Right lobe of liver (tissue), 6 donors: ENCODE measurements at regions not wholly inside any gene's neighbourhood (a gene's known extent, or its start where the extent isn't known, plus 50 kb on each side); places are given as distances from the start of the nearest gene placed in this dataset.
"Not testable (repeated sequence)": the region's sequence is repeated elsewhere in the genome, so short reads cannot be mapped to it uniquely, and the experiment has no call there.

Source experiments
- ATAC-seq, 4 donors: fragments of 200-7000 bp; cut with Tn5 transposase; one replicate each; pipeline ENCODE4 v1.9.1; 2020; ENCODE audit warnings: mild to moderate bottlenecking in 4 of 4, moderate library complexity in 4 of 4
- DNase-seq, 3 donors: peaks; one replicate each; pipeline ENCODE4 v3.0.0-alpha.2; 2020
- H3K27ac ChIP-seq, 3 donors: fragments of 200-600 bp; one replicate each; pipeline ENCODE4 v1.8.0; 2022
- H3K27me3 ChIP-seq, 2 donors: fragments of 200-600 bp; one replicate each; pipeline ENCODE4 v1.8.0; 2022
- H3K36me3 ChIP-seq, 4 donors: fragments of 200-600 bp; sonication (generic) in 1 of 4; one replicate each; pipeline versions ENCODE4 v1.5.1 to v1.8.0; 2017 to 2022; ENCODE audit warnings: control low read depth in 1 of 4
- H3K4me1 ChIP-seq, 4 donors: fragments of 200-600 bp; sonication (generic) in 1 of 4; one replicate each; pipeline versions ENCODE4 v1.5.1 to v1.8.0; 2017 to 2022; ENCODE audit warnings: control low read depth in 1 of 4
- H3K4me3 ChIP-seq, 3 donors: fragments of 200-600 bp; one replicate each; pipeline ENCODE4 v1.8.0; 2022
- H3K9me3 ChIP-seq, 4 donors: fragments of 200-600 bp; sonication (generic) in 1 of 4; one replicate each; pipeline versions ENCODE4 v1.5.1 to v1.8.0; 2017 to 2022; ENCODE audit warnings: control low read depth in 1 of 4
- CTCF ChIP-seq, 4 donors: fragments of 200-600 bp in 3 of 4; fragments of 450-650 bp in 1 of 4; IDR thresholded peaks; one replicate each; pipeline versions ENCODE4 v1.5.1 to v1.8.0; 2016 to 2022; ENCODE audit warnings: antibody characterized with exemption in 4 of 4, mild to moderate bottlenecking in 2 of 4
- POLR2A ChIP-seq: fragments of 450-650 bp; IDR thresholded peaks from one replicate; pipeline ENCODE4 v1.6.1; 2017; ENCODE audit warnings: antibody characterized with exemption, mild to moderate bottlenecking
- WGBS: methylation state at CpG from one replicate; pipeline ENCODE4 v1.1.6; 2018; ENCODE audit warnings: low coverage, low lambda C conversion rate; ENCODE audit not compliant: insufficient coverage; ENCODE audit errors: missing lambda C conversion rate; 5-methylcytosine and 5-hydroxymethylcytosine counted together
- intact Hi-C, 2 donors: fragments of 100-400 bp; cut with DNase I; formaldehyde crosslinking; loops; one replicate each; pipeline versions ENCODE4 v1.11.2 to v1.14.1; 2022
- donor health status: DM: no; HTN: yes; CAD: no.
- donor health status: DM: no; HTN: no; CAD: no.
- donor health status: DM: no; HTN: no; CAD: no.
- donor health status: DM: no; HTN: yes; CAD: no.
- donor health status: DM: no; HTN: yes; CAD: no.

- DNase-seq: no peak
- 79% methylated on average over 3 of the region's 3 CpGs for WGBS
These were observed 333.6 kb upstream of the DAB2 start for GRCh38 chr5:39758426-39758825.

GRCh38 chr5:39757131-39757530 lies 332.4 kb upstream of the DAB2 start:
- WGBS: 80% methylated on average over 1 of the region's 1 CpG
- DNase-seq (no peak), ATAC-seq (no peak)

More at GRCh38 chr5:39758426-39758825, 333.6 kb upstream of the DAB2 start:
- H3K9me3 ChIP-seq: no peaks in the 10 kb centered on the region
- H3K4me3 ChIP-seq: no peak overlapping the region
- ATAC-seq: no peak
- no peaks in the 10 kb centered on the region for H3K4me1 ChIP-seq
- TF ChIP-seq POLR2A (no peak), CTCF (IDR thresholded peaks at IDR 0.05) (no peak)
- no peaks in the 10 kb centered on the region for H3K36me3 ChIP-seq
- no peaks in the 10 kb centered on the region for H3K27me3 ChIP-seq
- H3K27ac ChIP-seq: no peak overlapping the region
- intact Hi-C loops: no loop called here

GRCh38 chr5:39755986-39756385 lies 331.2 kb upstream of the DAB2 start:
- no peaks in the 10 kb centered on the region for H3K9me3 ChIP-seq
- H3K36me3 ChIP-seq: no peaks in the 10 kb centered on the region
- no peak for TF ChIP-seq POLR2A
- no peak for TF ChIP-seq CTCF (IDR thresholded peaks at IDR 0.05)
- no peaks in the 10 kb centered on the region for H3K27me3 ChIP-seq
- no peak for ATAC-seq
- no peak for DNase-seq
- H3K4me1 ChIP-seq: no peaks in the 10 kb centered on the region
- no peak overlapping the region for H3K27ac ChIP-seq
- intact Hi-C loops: no loop called here
- no peak overlapping the region for H3K4me3 ChIP-seq

More at GRCh38 chr5:39757131-39757530, 332.4 kb upstream of the DAB2 start:
- intact Hi-C loops: no loop called here
- Histone ChIP-seq H3K4me3 (no peak overlapping the region), H3K4me1 (no peaks in the 10 kb centered on the region), H3K36me3 (no peaks in the 10 kb centered on the region), H3K9me3 (no peaks in the 10 kb centered on the region), H3K27me3 (no peaks in the 10 kb centered on the region), H3K27ac (no peak overlapping the region)
- TF ChIP-seq CTCF (IDR thresholded peaks at IDR 0.05): no peak
- no peak for TF ChIP-seq POLR2A

- DNase-seq (no peak), ATAC-seq (no peak)
- TF ChIP-seq CTCF (IDR thresholded peaks at IDR 0.05): no peak
- TF ChIP-seq POLR2A: no peak
- H3K36me3 ChIP-seq: no peaks in the 10 kb centered on the region
- H3K4me1 ChIP-seq: no peaks in the 10 kb centered on the region
- H3K27ac ChIP-seq: no peak overlapping the region
- H3K4me3 ChIP-seq: no peak overlapping the region
- H3K27me3 ChIP-seq: no peaks in the 10 kb centered on the region
- intact Hi-C loops: no loop called here
- no peaks in the 10 kb centered on the region for H3K9me3 ChIP-seq
These were observed 330.7 kb upstream of the DAB2 start for GRCh38 chr5:39755452-39755851.

GRCh38 chr5:39753747-39754146 lies 329.0 kb upstream of the DAB2 start:
- intact Hi-C loops, H3K4me1 ChIP-seq, ATAC-seq, H3K4me3 ChIP-seq, H3K9me3 ChIP-seq, H3K36me3 ChIP-seq, H3K27ac ChIP-seq, DNase-seq, H3K27me3 ChIP-seq: not testable (repeated sequence)
- 100% methylated on average over 1 of the region's 1 CpG for WGBS
